ENCODE measurements at regions not wholly inside any gene's neighbourhood (a gene's known extent, or its start where the extent isn't known, plus 50 kb on each side); places are given as distances from the start of the nearest gene placed in this dataset.

DNA sequence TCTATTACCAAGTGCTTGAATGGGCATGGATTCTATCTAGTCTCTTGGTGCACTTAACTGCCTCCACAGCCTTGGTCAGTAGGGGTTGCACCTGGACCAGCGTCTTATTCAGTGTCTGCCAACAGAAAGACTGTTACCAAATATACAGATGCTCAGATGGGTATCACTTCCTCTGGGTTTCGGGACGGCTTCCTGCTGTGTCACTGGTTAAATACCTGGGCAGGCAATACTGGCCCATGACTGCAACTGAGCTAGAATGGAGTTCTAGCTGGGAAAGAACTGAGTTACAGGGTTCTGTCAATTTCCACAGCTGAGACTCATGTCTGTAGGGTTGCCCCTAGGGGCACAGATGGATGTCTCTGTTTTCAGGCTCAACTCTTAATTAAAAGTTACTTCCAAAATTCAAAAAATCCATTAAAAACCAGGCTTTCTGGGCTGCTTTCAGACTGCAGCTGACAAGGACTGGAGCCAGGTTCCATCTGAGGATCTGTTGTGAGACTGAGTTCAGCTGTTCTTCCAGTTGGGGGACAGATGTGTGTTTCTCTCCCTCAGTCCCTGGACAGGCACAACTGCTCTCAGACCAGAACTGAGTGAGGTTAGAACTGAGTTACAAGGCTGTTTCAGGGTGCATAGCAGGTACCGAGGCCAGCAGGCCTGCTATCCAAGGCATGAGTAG is 789.6 kb upstream of the SLC8A1 start:
- no peak for FAIRE-seq
- H4K20me1 ChIP-seq (ENCODE audit: control insufficient read depth, insufficient read depth): no peaks in the 10 kb centered on the region
- no peaks in the 10 kb centered on the region for H3K79me2 ChIP-seq (ENCODE audit: control insufficient read depth, insufficient read depth, low read length)
- no TSS peak for BruUV-seq (replicated peaks)
- ATAC-seq: peak; percentile 38; the same call in 2 of the 3 replicates
- intact Hi-C loops (cut with micrococcal nuclease; ENCODE audit: unreplicated experiment) (no loop called here), in situ Hi-C loops (cut with MboI) (no loop called here)
- no peaks in the 10 kb centered on the region for H3K27me3 ChIP-seq (replicated peaks in 1 of 2; ENCODE audit: control insufficient read depth in 2 of 2, insufficient read depth in 2 of 2, low read length in 1 of 2)
- RAD21 ChIA-PET (ENCODE audit: unreplicated experiment): no interaction called here
- no peak overlapping the region for H3K9ac ChIP-seq (ENCODE audit: control insufficient read depth, insufficient read depth, low read length)
- CTCF ChIA-PET: no interaction called here
- DNase-seq (ENCODE audit: low read depth, low spot score): no peak
- no peak overlapping the region for H3K4me2 ChIP-seq (ENCODE audit: control insufficient read depth, insufficient read depth)
- no peak overlapping the region for H2AFZ ChIP-seq (ENCODE audit: control insufficient read depth, low read depth, low read length)
- SMC1A ChIA-PET (ENCODE audit: uncharacterized antibody, unreplicated experiment): no interaction called here
- POLR2A ChIA-PET: no interaction called here
- no peaks in the 10 kb centered on the region for H3K36me3 ChIP-seq (ENCODE audit: control insufficient read depth in 2 of 2, insufficient read depth in 2 of 2, low read length in 1 of 2)
- no peak overlapping the region for H3K27ac ChIP-seq (ENCODE audit: control insufficient read depth, insufficient read depth)
- no peaks in the 10 kb centered on the region; the same call in 2 of the 3 replicates for H3K9me3 ChIP-seq (replicated peaks; ENCODE audit: control insufficient read depth, insufficient read depth, low read length)
- 3% methylated on average over 4 of the region's 4 CpGs for WGBS (ENCODE audit: insufficient coverage, insufficient replicate concordance, low lambda C conversion rate, missing lambda C conversion rate)
- TF ChIP-seq HDAC2 (IDR thresholded peaks at IDR 0.05): no peak
- H3K4me3 ChIP-seq: no peak overlapping the region
- no peaks in the 10 kb centered on the region for H3K4me1 ChIP-seq (ENCODE audit: control insufficient read depth, insufficient read depth, low read length)

DNA sequence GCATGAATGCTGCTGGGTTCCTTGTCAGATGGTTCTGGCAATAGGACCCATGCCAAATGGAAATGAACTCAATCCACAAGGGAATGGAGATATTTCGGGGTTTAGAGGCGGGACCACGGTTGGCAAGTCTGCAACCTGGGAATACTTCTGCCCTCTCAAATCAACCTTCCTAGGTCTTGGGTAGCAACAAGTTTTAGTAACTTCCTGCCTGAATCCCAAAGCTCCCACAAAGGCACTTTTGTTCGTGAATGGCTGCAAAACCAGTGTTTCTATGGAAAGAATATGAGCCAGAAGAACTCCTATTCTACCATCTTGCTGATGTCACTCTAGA is 790.1 kb upstream of the SLC8A1 start:
- Histone ChIP-seq H4K20me1 (ENCODE audit: control insufficient read depth, insufficient read depth) (no peaks in the 10 kb centered on the region), H3K4me2 (ENCODE audit: control insufficient read depth, insufficient read depth) (no peak overlapping the region), H3K4me1 (ENCODE audit: control insufficient read depth, insufficient read depth, low read length) (no peaks in the 10 kb centered on the region), H3K9me3 (replicated peaks; ENCODE audit: control insufficient read depth, insufficient read depth, low read length) (no peaks in the 10 kb centered on the region; the same call in 2 of the 3 replicates), H3K27me3 (replicated peaks in 1 of 2; ENCODE audit: control insufficient read depth in 2 of 2, insufficient read depth in 2 of 2, low read length in 1 of 2) (no peaks in the 10 kb centered on the region), H2AFZ (ENCODE audit: control insufficient read depth, low read depth, low read length) (no peak overlapping the region), H3K79me2 (ENCODE audit: control insufficient read depth, insufficient read depth, low read length) (no peaks in the 10 kb centered on the region), H3K36me3 (ENCODE audit: control insufficient read depth in 2 of 2, insufficient read depth in 2 of 2, low read length in 1 of 2) (no peaks in the 10 kb centered on the region), H3K9ac (ENCODE audit: control insufficient read depth, insufficient read depth, low read length) (no peak overlapping the region), H3K4me3 (no peak overlapping the region), H3K27ac (ENCODE audit: control insufficient read depth, insufficient read depth) (no peak overlapping the region)
- SMC1A ChIA-PET (ENCODE audit: uncharacterized antibody, unreplicated experiment): no interaction called here
- ATAC-seq (no peak), FAIRE-seq (no peak), DNase-seq (ENCODE audit: low read depth, low spot score) (no peak)
- intact Hi-C loops (cut with micrococcal nuclease; ENCODE audit: unreplicated experiment): no loop called here
- no TSS peak for BruUV-seq (replicated peaks)
- RAD21 ChIA-PET (ENCODE audit: unreplicated experiment): no interaction called here
- TF ChIP-seq NBN (IDR thresholded peaks at IDR 0.05) (no peak), NR2F1 (conservative IDR thresholded peaks at IDR 0.05) (no peak)
- TF ChIP-seq, protein P1, sequence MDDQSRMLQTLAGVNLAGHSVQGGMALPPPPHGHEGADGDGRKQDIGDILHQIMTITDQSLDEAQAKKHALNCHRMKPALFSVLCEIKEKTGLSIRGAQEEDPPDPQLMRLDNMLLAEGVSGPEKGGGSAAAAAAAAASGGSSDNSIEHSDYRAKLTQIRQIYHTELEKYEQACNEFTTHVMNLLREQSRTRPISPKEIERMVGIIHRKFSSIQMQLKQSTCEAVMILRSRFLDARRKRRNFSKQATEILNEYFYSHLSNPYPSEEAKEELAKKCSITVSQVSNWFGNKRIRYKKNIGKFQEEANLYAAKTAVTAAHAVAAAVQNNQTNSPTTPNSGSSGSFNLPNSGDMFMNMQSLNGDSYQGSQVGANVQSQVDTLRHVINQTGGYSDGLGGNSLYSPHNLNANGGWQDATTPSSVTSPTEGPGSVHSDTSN (IDR thresholded peaks at IDR 0.05; ENCODE audit: insufficient replicate concordance, low read depth, low read length): no peak
- CTCF ChIA-PET: no interaction called here
- 53% methylated on average over 4 of the region's 4 CpGs for WGBS (ENCODE audit: insufficient coverage, insufficient replicate concordance, low lambda C conversion rate, missing lambda C conversion rate)
- POLR2A ChIA-PET: no interaction called here
- in situ Hi-C loops (cut with MboI): no loop called here

Measured in GM12878 (cell line).